Bronchial epithelial cell (primary cell): ENCODE measurements at regions not wholly inside any gene's neighbourhood (a gene's known extent, or its start where the extent isn't known, plus 50 kb on each side); places are given as distances from the start of the nearest gene placed in this dataset.
A peak's percentile ranks its signal among the peaks of the same experiment; 100 is the strongest.
"Not testable (repeated sequence)": the region's sequence is repeated elsewhere in the genome, so short reads cannot be mapped to it uniquely, and the experiment has no call there.

Experiments
- DNase-seq: peaks from one replicate; pipeline ENCODE4 v3.0.0-alpha.2; 2010; ENCODE audit warnings: low read depth
- FAIRE-seq: peaks from 2 replicates; lab custom pipeline; 2011; peaks lifted over from hg19 to GRCh38; lab: Jason Lieb, UNC
- H3K27me3 ChIP-seq: 2 replicates; pipeline ENCODE4 v1.5.1; 2011; ENCODE audit warnings: low read length; ENCODE audit not compliant: control insufficient read depth, insufficient read depth
- H3K36me3 ChIP-seq: 2 replicates; pipeline ENCODE4 v1.5.1; 2011; ENCODE audit warnings: low read length; ENCODE audit not compliant: control insufficient read depth, insufficient read depth
- H3K4me3 ChIP-seq: 2 replicates; pipeline ENCODE4 v1.5.1; 2011; ENCODE audit warnings: mild to moderate bottlenecking, low read depth, low read length, control low read depth
- TF ChIP-seq, protein P1 (sequence below): IDR thresholded peaks from 2 replicates; pipeline ENCODE4 v1.5.1; 2011; ENCODE audit warnings: mild to moderate bottlenecking, moderate library complexity, low read length, control low read depth, inconsistent platforms; ENCODE audit not compliant: insufficient read depth, severe bottlenecking

DNA sequence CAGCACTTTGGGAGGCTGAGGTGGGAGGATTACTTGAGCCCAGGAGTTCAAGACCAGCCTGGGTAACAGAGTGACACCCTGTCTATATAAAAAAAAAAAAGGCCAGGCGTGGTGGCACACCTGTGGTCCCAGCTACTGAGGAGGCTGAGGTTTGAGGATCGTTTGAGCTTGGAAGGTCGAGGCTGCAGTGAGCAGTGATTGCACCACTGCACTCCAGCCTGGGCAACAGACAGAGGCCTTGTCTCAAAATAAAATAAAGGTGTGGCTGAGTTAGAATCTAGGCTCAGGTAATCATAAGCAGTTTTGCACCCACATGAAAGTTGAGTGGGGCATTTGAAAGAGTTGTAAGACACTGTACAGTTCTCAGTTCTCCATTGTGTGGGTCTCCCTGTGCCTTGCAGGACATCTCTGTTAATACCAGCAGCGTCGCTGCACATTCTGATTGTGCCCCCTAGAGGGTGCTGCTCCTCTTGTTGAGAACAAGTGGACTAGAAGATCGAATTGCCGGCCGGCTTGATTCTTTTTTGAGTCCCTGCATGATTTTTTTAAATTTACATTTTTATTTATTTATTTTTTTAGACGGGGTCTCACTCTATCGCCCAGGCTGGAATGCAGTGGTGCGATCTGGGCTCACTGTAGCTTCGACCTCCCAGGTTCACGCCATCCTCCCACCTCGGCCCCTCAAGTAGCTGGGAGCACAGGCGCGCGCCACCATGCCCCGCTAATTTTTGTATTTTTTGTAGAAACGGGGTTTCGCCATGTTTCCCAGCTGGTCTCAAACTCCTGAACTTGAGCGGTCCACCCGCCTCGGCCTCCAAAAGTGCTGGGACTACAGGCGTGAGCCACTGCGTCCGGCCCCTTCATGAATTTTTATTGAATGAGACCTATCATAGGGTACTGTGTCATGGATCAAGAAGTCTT is 73.6 kb upstream of the RBMX start:
- no peaks in the 10 kb centered on the region for H3K27me3 ChIP-seq
- no peak overlapping the region for H3K4me3 ChIP-seq
- no peaks in the 10 kb centered on the region for H3K36me3 ChIP-seq
- FAIRE-seq (no peak), DNase-seq (peak; percentile 52)
- TF ChIP-seq, protein P1, sequence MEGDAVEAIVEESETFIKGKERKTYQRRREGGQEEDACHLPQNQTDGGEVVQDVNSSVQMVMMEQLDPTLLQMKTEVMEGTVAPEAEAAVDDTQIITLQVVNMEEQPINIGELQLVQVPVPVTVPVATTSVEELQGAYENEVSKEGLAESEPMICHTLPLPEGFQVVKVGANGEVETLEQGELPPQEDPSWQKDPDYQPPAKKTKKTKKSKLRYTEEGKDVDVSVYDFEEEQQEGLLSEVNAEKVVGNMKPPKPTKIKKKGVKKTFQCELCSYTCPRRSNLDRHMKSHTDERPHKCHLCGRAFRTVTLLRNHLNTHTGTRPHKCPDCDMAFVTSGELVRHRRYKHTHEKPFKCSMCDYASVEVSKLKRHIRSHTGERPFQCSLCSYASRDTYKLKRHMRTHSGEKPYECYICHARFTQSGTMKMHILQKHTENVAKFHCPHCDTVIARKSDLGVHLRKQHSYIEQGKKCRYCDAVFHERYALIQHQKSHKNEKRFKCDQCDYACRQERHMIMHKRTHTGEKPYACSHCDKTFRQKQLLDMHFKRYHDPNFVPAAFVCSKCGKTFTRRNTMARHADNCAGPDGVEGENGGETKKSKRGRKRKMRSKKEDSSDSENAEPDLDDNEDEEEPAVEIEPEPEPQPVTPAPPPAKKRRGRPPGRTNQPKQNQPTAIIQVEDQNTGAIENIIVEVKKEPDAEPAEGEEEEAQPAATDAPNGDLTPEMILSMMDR: peak; percentile 58

DNA sequence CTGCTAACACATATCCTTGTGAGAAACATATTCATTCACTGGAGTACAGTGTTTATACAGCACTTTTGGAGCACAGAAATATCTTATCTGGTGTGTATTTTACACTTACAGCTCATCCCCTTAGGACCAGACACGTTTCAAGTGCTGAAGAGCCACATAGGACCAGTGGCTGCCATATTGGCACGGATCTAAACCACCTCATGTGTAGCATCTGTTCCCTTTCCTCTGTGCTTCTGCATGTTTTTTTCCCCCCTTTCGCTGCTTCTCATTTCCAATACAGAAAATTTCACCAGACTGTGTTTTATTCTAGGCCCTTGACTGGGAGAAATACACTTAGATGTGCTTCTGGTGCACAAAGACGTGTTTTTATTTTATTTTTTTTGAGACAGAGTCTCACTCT is 69.7 kb upstream of the RBMX start:
- Histone ChIP-seq H3K27me3 (no peaks in the 10 kb centered on the region), H3K4me3 (no peak overlapping the region), H3K36me3 (no peaks in the 10 kb centered on the region)
- FAIRE-seq (no peak), DNase-seq (no peak)
- TF ChIP-seq, protein P1: no peak

DNA sequence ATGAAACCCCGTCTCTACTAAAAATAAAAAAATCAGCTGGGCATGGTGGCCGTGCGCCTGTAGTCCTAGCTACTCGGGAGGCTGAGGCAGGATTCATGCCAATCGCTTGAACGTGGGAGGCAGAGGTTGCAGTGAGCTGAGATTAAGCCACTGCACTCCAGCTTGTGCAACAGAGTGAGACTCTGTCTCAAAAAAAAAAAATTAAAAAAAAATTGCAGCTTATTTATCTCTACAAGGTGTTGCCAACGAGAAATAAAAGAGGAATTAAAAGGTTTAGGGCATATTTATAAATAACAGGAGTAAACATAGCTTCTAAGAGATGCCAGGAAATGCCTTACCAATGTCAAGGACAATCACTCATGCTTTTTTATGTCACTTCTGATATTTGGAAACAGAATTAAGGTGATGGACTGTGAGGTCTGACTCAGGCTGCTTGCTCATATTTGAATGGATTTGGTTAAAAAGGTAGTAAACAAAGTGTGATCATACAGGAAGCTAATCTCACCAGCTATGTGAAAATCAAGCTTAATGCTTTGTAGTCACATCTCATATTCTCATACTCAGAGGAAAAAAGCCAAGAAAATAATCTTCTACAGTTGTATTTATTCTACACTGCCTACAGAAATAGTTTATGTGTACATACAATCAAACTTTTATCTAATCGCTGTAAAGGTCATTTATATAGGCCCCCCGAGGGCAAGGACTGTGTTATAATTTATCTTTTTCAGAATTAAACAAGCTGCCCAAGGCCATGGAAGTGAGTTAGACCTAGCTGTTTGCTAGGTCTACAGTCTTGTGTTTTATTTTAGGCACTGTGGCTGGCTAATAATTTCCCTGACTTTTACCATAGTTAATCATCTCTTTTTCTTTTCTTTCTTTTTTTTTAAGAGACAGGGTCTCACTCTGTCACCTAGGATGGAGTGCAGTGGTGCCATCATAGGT is 61.1 kb upstream of the RBMX start:
- DNase-seq (peak; percentile 27), FAIRE-seq (no peak)
- Histone ChIP-seq H3K27me3 (no peaks in the 10 kb centered on the region), H3K36me3 (no peaks in the 10 kb centered on the region), H3K4me3 (no peak overlapping the region)
- TF ChIP-seq, protein P1: no peak

DNA sequence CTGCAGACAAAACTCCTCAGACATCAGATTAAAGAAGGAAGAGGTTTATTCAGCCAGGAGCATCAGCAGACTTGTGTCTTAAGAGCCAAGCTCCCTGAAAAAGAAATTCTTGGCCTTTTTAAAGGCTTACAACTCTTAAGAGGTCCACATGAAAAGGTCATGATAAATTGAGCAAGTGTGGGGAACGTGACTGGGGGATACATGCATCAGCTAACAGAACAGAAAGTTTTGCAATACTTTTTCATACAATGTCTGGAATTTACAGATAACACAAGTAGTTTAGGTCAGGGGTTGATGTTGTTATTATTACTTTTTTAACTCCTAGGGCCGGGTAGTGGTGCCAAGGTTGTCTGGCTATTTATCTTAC is 55.6 kb upstream of the RBMX start:
- TF ChIP-seq, protein P1: no peak
- FAIRE-seq (no peak), DNase-seq (no peak)
- no peaks in the 10 kb centered on the region for H3K36me3 ChIP-seq
- no peak overlapping the region for H3K4me3 ChIP-seq
- no peaks in the 10 kb centered on the region for H3K27me3 ChIP-seq

DNA sequence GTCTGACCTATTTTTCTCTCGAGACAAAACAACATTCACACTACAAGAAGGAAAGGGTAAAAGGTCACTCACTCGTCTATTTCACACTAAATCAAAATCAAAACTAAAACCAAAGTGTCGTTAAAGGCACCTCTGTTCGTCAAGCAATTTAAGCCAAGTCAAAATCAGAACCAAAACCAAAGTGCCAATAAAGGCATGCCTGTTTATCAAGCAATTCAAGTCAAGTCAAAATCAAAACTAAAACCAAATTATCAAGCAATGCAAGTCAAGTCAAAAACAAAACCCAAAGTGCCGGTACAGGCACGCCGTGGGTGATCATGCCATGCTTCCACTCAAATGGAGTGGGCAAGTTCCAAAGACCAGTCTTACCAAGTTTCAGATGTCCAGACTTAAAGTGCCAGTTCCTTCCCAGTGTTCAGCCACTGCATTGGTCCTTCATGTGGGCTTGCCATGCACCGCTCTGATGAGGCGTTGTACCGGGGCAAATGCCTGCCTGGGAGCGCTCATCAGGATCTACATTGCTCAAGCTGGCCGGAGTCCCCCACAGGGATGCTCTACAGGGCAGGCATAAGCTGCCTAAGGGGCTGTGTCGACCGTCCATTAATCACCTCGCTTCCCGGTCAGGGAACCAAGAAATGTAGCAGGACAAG is 55.1 kb upstream of the RBMX start:
- not testable (repeated sequence) for H3K4me3 ChIP-seq, DNase-seq, H3K27me3 ChIP-seq, H3K36me3 ChIP-seq, FAIRE-seq

DNA sequence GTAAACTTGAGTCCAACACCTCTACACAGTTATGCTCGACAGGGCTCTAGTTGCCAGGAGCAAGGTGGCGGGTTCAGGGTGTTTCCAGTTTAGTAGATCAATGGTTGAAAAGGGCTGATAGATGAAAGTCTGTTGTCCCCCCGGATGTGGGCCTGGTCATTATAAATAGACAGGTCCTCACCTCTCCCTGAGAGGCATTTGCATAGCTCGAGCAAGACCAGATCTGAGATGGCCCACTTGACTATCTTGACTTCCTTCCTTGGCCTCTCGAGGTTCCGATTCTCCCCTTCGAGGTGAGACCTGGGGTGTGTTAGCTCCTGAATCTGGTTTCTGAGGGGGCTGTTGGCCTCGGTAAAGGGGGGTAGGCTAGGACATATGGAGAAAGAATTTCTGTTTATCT is 54.1 kb upstream of the RBMX start:
- H3K36me3 ChIP-seq, DNase-seq, H3K4me3 ChIP-seq, FAIRE-seq, H3K27me3 ChIP-seq: not testable (repeated sequence)
